GOT3 (cell line): ENCODE measurements at regions not wholly inside any gene's neighbourhood (a gene's known extent, or its start where the extent isn't known, plus 50 kb on each side); places are given as distances from the start of the nearest gene placed in this dataset.

Experiments used
- DNase-seq: peaks from one replicate; lab custom pipeline; 2025; ENCODE audit warnings: mixed read lengths; lab: John Stamatoyannopoulos, UW

DNA sequence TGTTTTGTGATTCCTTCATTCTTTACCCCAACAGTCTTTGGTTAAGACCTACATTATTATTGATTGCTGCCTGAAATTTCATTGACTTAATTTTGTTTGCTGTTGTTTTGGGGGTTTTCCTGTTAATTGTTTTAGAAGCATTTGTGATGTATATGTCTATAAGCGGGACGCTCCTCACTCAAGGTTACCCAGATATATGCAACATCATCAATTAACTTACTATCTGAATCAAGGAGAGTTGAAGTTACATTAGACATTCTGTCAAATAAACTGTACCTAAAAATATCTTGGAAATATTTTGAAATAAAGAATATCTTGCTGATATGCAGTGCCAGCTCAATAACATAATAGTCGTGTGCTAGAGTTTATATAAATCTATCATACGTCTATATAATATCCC, 125.9 kb upstream of the CDH18 start:
- DNase-seq = no peak

DNA sequence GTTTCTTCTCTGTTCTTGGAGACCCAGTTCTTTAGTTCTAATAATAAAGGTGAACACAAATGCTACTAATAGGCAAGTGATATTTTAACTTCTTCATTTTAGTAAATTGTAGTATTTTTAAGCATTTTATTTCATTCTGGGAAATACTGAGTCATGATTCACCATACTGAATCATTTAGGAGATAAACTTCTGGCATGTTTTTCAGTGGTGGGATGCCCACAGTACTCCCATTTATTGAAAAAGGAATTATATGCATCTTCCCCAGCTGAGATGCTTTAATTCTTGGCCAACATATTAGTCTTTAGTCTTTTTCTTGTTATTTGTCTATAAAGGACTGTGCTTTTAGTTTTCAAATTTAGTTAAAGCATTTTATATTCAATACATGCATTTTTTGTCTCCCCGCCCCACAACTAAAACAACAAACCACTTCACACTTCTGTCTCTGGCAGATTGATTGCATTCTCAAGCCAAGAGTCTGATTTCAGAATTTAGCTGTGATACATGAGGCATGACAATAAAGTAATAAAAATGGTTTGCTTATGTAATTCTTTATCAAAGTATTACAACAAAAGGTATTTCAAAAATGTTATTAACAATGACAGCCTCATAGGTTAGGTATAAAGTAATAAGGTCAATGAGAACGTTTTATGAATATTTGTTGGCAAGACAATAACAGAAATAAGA, 125.2 kb upstream of the CDH18 start:
- DNase-seq = no peak

DNA sequence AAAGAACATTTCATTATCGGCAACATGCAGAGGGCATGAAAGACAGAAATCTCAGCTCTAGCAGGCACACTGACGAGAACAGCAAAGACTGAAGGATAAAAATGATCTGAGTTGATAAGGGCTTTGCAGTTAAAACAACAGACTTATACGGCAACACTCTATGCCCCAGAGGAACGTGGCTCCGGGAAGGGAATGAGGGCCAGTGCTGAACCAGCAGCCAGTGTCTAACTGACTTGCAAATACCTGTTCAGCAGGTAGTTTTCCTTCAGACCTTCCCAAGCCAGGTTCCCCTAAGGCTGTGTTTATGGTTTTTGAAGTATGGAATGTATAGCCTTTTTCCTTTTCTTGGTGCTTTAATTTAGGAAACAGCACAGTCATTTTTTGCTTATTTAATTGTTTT, 121.3 kb upstream of the CDH18 start:
- DNase-seq = no peak

DNA sequence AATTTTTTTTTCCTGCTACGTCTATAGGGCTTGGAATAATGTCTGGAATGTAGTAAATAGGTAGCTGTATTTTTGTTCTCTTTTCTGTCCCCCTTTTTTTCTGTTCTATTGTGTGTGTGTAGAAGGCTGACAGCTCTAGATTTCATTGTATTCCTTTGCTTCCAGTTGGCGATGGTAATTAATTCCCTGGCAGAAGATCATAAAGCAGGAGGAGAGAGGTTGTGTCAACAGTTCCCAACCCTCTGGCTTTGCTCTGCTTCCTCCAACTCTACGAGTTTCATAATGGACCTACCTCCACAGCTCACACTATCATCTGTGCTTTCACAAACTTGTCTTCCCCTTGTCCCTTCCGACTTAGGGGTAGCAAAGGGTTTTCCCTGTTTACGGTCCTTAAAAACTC, 117.9 kb upstream of the CDH18 start:
- no peak for DNase-seq

DNA sequence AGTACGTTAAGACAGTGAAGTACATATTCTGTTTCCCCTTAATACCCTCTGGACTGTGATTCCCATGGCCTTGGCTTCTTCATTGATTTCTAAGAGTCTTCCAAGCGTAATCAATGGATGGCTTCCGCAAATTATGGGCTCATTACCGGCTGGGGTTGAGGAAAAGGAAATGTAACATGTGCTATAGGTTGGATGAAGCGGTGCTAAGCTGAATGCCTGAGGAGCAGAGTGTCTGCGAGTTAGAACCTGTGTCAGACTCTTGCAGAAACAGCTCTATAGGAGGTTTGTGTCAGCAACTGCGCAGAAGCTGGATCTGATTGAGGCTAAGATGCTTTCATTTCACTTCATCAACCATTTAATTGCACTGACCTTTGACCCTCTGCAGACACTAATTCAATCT, 114.3 kb upstream of the CDH18 start:
- no peak for DNase-seq

DNA sequence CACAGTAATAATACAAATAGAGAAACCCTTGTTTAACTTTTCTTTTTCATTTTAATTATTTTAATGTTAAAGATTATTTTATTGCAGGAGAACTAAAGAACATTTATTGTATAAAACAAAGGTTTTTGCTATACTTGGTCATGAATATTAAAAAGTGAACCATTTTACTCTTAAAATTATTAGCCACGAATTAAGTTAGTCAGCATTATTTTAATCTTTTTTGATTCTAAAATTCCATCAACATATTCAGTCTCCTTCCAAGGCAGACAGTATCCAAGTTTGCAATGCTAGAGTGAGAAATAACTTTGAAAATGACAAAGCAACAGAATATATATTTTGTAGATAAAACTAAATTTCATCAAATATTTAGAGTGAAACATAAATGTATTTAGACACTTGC, 110.7 kb upstream of the CDH18 start:
- no peak for DNase-seq

DNA sequence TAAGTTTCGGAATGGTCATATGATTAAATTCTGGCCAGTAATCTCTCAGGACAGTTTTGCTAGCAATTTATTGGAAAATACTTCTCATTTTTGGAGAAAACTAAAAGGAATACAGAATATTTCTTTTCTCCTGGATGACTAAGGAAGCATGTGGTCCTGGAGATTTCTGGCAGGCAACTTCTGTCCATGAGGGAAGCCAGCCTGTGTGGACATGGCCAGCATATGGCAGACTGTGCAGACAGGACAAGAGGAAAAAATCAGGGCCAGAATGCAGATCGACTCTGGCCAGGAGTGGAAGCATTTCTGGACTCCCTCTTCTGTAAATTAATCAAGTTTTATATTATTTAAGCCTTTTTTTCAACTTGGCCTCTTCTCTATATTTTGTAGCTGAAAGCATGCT, 100.4 kb upstream of the CDH18 start:
- DNase-seq = no peak

DNA sequence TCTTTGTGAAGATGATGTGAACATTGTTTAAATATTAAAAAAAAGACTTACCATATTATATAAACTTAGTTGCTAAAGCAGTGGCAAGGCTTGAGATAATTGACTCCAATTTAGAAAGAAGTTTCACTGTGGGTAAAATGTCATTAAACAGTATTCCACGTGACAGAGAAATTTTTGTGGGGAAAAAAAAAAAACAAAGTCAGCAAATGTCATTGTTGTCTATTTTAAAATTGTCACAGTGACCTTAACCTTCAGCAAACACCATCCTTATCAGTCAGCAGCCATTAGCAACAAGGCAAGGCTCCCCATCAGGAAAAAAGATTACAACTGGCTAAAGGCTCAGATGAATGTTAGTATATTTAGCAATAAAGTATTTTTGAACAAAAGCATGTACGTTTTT, 99.3 kb upstream of the CDH18 start:
- no peak for DNase-seq

DNA sequence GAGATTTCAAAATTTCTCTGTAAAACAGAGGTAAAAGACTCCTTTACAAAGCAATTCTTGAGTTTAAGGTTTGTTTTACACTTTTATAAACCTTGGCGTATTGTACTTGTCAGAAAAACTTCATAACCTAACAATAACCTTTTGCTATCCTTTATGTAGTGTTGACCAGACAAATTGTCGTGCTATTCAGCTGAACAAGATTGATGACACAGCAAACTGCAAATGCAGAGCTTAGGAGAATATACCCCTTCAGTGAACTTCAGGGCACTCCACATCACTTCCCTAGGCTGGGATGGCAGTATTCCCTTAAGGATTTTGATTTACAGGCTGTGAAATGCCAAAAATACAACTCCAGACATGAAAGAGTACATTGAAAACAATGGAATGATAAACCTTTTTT, 89.2 kb upstream of the CDH18 start:
- DNase-seq = no peak

DNA sequence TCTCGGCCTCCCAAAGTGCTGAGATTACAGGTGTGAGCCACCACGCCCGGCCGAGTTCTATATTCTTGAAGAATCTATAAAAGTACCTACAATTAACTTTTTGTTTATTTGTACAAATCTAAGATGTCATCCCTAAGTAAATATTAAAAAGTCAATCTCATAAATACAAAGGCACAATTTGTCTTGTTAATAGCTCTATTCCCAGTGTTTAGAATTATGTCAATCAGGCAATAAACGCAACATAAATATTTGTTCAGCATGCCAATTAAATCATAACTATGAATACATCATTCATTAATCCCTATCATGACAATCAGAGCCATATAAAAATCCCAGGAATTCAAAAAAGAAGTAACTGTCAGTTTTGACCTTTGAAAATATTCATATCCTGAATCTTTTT, 68.9 kb upstream of the CDH18 start:
- no peak for DNase-seq

DNA sequence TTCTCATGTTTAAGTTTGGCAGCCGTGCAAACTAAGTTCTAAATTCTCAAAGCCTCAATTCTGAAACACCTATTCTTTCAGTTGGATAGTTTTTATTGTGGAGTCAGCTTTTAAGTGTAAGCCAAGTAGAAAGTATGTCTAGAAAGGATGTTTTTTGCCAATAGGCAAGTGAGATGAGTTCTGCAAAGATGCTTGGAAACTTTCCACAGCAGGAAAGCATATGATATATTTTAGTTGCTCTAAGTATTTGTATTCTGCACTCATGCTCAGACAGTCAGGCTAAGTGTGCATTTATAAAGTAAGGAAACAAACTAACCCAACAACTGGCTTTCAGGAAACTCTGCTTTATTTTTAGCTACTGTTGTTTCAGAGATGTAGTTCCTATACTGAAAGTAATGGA, 67.3 kb upstream of the CDH18 start:
- DNase-seq = no peak

DNA sequence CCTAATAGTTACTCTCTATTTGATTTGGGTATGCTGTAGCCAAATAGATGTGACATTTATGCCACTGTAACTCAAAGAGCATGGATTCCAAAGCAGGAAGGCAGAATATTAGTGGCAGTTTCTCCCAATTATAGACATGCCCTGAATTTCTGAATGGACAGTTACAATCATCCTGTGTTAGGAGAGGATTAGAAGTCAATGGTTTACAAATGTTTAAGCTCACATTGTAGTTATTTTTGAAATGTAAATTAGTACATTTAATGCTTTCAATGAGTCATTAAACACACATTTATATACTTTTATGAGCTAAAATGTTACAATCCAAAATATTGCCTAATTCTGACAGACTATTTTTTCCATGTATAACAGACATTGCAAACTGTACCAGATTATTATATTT, 62.3 kb upstream of the CDH18 start:
- DNase-seq = no peak

DNA sequence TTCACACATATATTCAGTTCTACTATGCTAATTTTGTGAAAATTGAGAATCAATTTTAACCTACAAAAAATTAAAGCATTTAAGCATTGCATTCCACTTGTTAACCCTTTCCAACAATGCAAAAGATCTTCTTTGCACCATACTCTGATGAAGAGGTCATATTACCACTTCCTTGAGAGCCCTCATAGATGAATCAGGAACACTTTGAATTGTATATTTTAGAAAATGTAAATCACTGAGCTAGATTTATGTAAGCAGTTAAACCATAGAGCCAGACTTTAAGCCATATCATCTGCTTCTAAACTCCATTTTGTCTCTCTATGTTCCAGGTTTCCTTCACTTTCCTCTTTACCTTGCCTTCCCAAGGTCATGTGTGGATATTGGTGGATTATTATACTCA, 56.5 kb upstream of the CDH18 start:
- no peak for DNase-seq

DNA sequence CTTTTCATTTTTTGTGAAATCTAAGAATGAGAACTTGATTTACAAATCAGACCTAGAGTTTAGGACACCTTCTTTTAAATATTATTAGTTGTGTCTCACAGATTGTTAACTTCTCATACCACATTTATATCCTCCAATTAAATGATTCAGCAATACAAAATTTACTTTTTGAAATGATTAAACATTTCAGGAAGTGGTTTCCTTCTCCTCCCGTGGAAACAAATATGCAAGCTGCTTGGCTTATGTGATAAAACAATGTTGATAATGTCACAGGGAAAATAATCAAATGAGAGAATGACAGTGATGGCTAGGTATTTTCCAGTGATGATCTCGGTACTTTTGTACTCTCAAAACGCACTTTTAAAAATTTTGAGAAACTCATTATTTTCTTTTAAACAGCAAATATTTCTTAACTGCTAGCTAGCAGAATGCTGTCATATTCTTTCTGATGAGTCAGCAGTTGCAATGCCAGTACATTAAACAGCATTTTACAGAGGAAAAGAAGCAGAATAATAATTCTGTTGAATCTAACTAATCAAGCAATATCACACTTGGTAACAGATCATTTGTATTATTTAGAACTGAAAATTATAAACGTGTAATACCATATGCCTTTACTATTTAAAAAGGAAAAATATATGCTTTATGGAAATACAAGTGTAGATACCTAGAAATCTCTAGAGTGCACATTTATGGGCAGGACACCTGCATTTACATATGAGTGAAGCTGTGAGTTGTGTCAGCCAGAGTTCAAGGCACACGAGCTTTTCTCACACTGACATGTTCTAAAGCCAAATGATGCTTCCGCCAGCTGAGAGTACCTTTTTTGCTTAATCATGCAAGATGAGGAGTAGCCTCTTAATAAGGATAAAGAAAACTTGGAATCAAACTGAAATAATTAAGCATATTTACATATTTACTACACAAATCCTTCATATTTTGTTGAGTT, 53.6 kb upstream of the CDH18 start:
- DNase-seq = no peak

DNA sequence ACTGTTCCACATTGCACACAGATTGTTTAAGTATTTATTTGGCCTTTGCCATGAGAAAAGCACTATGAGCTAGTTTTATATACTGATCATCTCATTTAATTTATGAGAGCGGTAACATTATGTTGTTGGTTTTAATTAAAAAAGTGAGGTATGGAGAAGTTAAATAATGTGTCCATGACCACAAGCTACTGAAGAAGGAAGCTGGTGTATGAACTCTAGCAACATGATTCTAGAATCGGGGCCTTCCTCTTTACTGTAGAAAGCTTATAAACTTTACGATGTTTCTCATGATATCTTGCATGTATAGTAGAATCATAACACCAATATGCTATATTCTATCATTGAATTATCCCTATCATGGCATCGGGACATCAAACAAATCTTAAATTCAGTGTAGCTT, 52.9 kb upstream of the CDH18 start:
- DNase-seq = no peak
